ENCODE measurements at regions not wholly inside any gene's neighbourhood (a gene's known extent, or its start where the extent isn't known, plus 50 kb on each side); places are given as distances from the start of the nearest gene placed in this dataset.

DNA sequence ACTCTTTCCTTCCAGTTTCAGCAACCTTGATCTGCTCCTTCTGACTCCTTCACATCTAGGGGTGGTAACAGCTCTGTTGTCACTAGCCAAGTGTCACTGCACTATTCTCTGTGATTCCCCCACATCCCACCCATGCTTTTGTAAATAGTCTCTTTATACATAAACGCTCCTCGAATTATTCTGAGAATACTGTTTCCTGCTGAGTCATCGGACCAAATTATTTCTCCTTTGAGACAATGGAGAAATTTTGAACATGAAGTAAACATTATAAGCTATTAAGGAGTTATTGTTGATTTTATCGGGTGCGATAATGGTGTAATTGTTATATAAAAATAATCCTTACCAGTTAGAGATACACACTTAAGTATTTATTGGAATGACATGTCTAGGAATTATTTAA, 245.1 kb upstream of the RPS6KA3 start:
- H3K4me1 Mint-ChIP-seq, result no peaks in the 10 kb centered on the region
- H3K4me3 Mint-ChIP-seq, result no peak overlapping the region
- no peaks in the 10 kb centered on the region for H3K9me3 Mint-ChIP-seq
- H3K27ac Mint-ChIP-seq, result no peak overlapping the region
- H3K27me3 Mint-ChIP-seq (ENCODE audit: low read depth), result no peaks in the 10 kb centered on the region
- POLR2A ChIA-PET, result no interaction called here
- ATAC-seq (no peak), DNase-seq (ENCODE audit: low spot score) (no peak)
- TF ChIP-seq AFF4 (CRISPR knock-in tag; IDR thresholded peaks at IDR 0.05; ENCODE audit: borderline replicate concordance), result no peak
- TF ChIP-seq PRRX2 (CRISPR knock-in tag; IDR thresholded peaks at IDR 0.05), result no peak
- no peak for TF ChIP-seq SP1 (CRISPR knock-in tag; conservative IDR thresholded peaks at IDR 0.05)
- TF ChIP-seq IRF2 (CRISPR knock-in tag; IDR thresholded peaks at IDR 0.05; ENCODE audit: borderline replicate concordance, low read depth), result no peak
- no peak for TF ChIP-seq FOXK1 (CRISPR knock-in tag; IDR thresholded peaks at IDR 0.05)
- TF ChIP-seq, protein P1, sequence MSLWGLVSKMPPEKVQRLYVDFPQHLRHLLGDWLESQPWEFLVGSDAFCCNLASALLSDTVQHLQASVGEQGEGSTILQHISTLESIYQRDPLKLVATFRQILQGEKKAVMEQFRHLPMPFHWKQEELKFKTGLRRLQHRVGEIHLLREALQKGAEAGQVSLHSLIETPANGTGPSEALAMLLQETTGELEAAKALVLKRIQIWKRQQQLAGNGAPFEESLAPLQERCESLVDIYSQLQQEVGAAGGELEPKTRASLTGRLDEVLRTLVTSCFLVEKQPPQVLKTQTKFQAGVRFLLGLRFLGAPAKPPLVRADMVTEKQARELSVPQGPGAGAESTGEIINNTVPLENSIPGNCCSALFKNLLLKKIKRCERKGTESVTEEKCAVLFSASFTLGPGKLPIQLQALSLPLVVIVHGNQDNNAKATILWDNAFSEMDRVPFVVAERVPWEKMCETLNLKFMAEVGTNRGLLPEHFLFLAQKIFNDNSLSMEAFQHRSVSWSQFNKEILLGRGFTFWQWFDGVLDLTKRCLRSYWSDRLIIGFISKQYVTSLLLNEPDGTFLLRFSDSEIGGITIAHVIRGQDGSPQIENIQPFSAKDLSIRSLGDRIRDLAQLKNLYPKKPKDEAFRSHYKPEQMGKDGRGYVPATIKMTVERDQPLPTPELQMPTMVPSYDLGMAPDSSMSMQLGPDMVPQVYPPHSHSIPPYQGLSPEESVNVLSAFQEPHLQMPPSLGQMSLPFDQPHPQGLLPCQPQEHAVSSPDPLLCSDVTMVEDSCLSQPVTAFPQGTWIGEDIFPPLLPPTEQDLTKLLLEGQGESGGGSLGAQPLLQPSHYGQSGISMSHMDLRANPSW (CRISPR knock-in tag; conservative IDR thresholded peaks at IDR 0.05; ENCODE audit: low read depth), result no peak
- no peak for TF ChIP-seq ATF1 (CRISPR knock-in tag; IDR thresholded peaks at IDR 0.05)
- no peaks in the 10 kb centered on the region for H3K36me3 Mint-ChIP-seq
- CTCF ChIA-PET, result no interaction called here

DNA sequence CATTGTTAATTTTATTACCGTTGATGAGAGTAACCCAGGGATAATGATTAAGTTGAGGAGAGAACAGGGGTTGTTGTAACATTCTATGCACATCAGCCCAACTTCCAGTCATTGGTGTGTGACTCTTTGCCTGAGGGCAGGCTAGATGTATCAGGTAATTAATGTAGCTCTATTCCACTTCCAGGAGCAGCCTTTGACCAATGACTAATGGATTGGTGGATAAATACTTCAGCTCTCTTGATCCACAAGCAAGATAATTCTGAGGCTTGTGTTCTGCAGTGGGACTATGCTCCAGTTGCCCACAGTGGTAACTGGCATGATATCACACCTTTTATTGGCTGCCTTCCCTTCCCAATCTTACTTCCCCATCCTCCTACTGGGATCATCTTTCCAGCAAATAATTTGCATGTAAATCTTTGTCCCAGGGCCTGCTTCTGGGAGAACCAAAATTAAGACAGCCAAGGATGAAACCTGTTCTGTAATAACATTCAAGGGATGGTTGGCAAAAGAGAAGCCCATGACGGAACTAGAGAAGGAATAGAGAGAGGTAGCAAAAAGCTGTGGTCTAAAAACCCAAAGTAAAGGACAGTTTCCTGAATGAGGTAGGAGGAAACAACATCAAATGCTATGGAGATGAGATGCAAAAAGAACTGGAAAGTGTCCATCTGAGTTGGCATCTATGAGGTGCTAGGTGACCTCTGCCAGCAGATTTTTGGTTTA, 241.4 kb upstream of the RPS6KA3 start:
- H3K27me3 Mint-ChIP-seq (ENCODE audit: low read depth), result no peaks in the 10 kb centered on the region

More for the DNA sequence above, 241.4 kb upstream of the RPS6KA3 start:
- Mint-ChIP-seq H3K4me3 (no peak overlapping the region), H3K27ac (no peak overlapping the region), H3K4me1 (no peaks in the 10 kb centered on the region), H3K9me3 (no peaks in the 10 kb centered on the region), H3K36me3 (no peaks in the 10 kb centered on the region)
- POLR2A ChIA-PET, result no interaction called here
- CTCF ChIA-PET, result no interaction called here
- ATAC-seq (no peak), DNase-seq (ENCODE audit: low spot score) (no peak)
- TF ChIP-seq CTCF (IDR thresholded peaks at IDR 0.05), result no peak
- no peak for TF ChIP-seq NFE2L1 (CRISPR knock-in tag; IDR thresholded peaks at IDR 0.05)
- TF ChIP-seq, protein P2, sequence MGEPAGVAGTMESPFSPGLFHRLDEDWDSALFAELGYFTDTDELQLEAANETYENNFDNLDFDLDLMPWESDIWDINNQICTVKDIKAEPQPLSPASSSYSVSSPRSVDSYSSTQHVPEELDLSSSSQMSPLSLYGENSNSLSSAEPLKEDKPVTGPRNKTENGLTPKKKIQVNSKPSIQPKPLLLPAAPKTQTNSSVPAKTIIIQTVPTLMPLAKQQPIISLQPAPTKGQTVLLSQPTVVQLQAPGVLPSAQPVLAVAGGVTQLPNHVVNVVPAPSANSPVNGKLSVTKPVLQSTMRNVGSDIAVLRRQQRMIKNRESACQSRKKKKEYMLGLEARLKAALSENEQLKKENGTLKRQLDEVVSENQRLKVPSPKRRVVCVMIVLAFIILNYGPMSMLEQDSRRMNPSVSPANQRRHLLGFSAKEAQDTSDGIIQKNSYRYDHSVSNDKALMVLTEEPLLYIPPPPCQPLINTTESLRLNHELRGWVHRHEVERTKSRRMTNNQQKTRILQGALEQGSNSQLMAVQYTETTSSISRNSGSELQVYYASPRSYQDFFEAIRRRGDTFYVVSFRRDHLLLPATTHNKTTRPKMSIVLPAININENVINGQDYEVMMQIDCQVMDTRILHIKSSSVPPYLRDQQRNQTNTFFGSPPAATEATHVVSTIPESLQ (CRISPR knock-in tag; IDR thresholded peaks at IDR 0.05), result no peak
- TF ChIP-seq ARID4B (CRISPR knock-in tag; IDR thresholded peaks at IDR 0.05; ENCODE audit: borderline replicate concordance), result no peak
- TF ChIP-seq ZSCAN18 (CRISPR knock-in tag; IDR thresholded peaks at IDR 0.05), result no peak
- TF ChIP-seq ZNF138 (CRISPR knock-in tag; conservative IDR thresholded peaks at IDR 0.05), result no peak
- TF ChIP-seq JUN (CRISPR knock-in tag; IDR thresholded peaks at IDR 0.05), result no peak
- TF ChIP-seq, protein P3, sequence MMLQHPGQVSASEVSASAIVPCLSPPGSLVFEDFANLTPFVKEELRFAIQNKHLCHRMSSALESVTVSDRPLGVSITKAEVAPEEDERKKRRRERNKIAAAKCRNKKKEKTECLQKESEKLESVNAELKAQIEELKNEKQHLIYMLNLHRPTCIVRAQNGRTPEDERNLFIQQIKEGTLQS (CRISPR knock-in tag; conservative IDR thresholded peaks at IDR 0.05), result no peak
- no peak for TF ChIP-seq TEAD4 (CRISPR knock-in tag; IDR thresholded peaks at IDR 0.05)
- no peak for TF ChIP-seq GABPB1 (CRISPR knock-in tag; IDR thresholded peaks at IDR 0.05)

Measured in WTC11 (cell line).